Fibroblast of lung (primary cell): ENCODE measurements at regions not wholly inside any gene's neighbourhood (a gene's known extent, or its start where the extent isn't known, plus 50 kb on each side); places are given as distances from the start of the nearest gene placed in this dataset.

Experiments
- DNase-seq, 2 donors: peaks; one replicate each; pipeline versions ENCODE4 v3.0.0 to v3.0.0-alpha.2; 2010; ENCODE audit warnings: low read depth in 2 of 2
- H2AFZ ChIP-seq: 2 replicates; pipeline ENCODE4 v1.5.1; 2012; ENCODE audit warnings: low read length, control low read depth, inconsistent platforms
- H3K27ac ChIP-seq: 2 replicates; pipeline ENCODE4 v1.5.1; 2011; ENCODE audit warnings: low read length, control low read depth; ENCODE audit not compliant: insufficient read depth
- H3K27me3 ChIP-seq: 2 replicates; pipeline ENCODE4 v1.5.1; 2011; ENCODE audit warnings: mild to moderate bottlenecking, low read length; ENCODE audit not compliant: control insufficient read depth, insufficient read depth
- H3K36me3 ChIP-seq: 2 replicates; pipeline ENCODE4 v1.5.1; 2011; ENCODE audit warnings: low read length; ENCODE audit not compliant: control insufficient read depth, insufficient read depth
- H3K4me1 ChIP-seq: 2 replicates; pipeline ENCODE4 v1.5.1; 2011; ENCODE audit warnings: low read length; ENCODE audit not compliant: control insufficient read depth, insufficient read depth; ENCODE audit errors: extremely low read depth
- H3K4me2 ChIP-seq: 2 replicates; pipeline ENCODE4 v1.5.1; 2011; ENCODE audit warnings: low read length, control low read depth; ENCODE audit not compliant: insufficient read depth; ENCODE audit errors: extremely low read depth
- H3K4me3 ChIP-seq, 4 experiments: fragments of 200-600 bp in 1 of 4; sonication (generic) in 1 of 4; replicated peaks in 1 of 4; 2 replicates each; pipeline ENCODE4 v1.5.1; 2011 to 2016; ENCODE audit warnings: low read length in 4 of 4, low read depth in 3 of 4, mild to moderate bottlenecking in 3 of 4, control low read depth in 2 of 4, inconsistent platforms in 1 of 4, mixed read lengths in 1 of 4; ENCODE audit not compliant: insufficient read depth in 1 of 4; ENCODE audit errors: control extremely low read depth in 1 of 4
- H3K79me2 ChIP-seq: 2 replicates; pipeline ENCODE4 v1.5.1; 2012; ENCODE audit warnings: mild to moderate bottlenecking, low read length, inconsistent platforms; ENCODE audit not compliant: control insufficient read depth, insufficient read depth
- H3K9ac ChIP-seq: 2 replicates; pipeline ENCODE4 v1.5.1; 2011; ENCODE audit warnings: mild to moderate bottlenecking, low read length, control low read depth; ENCODE audit not compliant: insufficient read depth
- H3K9me3 ChIP-seq: 2 replicates; pipeline ENCODE4 v1.5.1; 2012; ENCODE audit warnings: low read depth, low read length; ENCODE audit not compliant: control insufficient read depth, insufficient read depth
- H4K20me1 ChIP-seq: 2 replicates; pipeline ENCODE4 v1.5.1; 2011; ENCODE audit warnings: low read length; ENCODE audit not compliant: control insufficient read depth, insufficient read depth; ENCODE audit errors: extremely low read depth
- CTCF ChIP-seq, 2 donors: IDR thresholded peaks in 1 of 2; conservative IDR thresholded peaks in 1 of 2; 1 replicate in 1 of 2; 2 replicates in 1 of 2; pipeline ENCODE4 v1.5.1; 2011 to 2012; ENCODE audit warnings: low read length in 2 of 2, control low read depth in 1 of 2, inconsistent platforms in 1 of 2, low read depth in 1 of 2, mild to moderate bottlenecking in 1 of 2
- EZH2 ChIP-seq: IDR thresholded peaks from 2 replicates; pipeline ENCODE4 v1.5.1; 2012; ENCODE audit warnings: low read length, control low read depth, mild to moderate bottlenecking; ENCODE audit errors: missing control alignments

GRCh38 chr12:127911291-127911690 is 355.7 kb upstream of the TMEM132C start:
- Histone ChIP-seq H3K4me1 (no peaks in the 10 kb centered on the region), H3K27ac (no peak overlapping the region), H3K27me3 (no peaks in the 10 kb centered on the region), H3K4me3 (no peak overlapping the region), H3K9me3 (no peaks in the 10 kb centered on the region), H4K20me1 (no peaks in the 10 kb centered on the region), H2AFZ (no peak overlapping the region), H3K4me2 (no peak overlapping the region), H3K36me3 (no peaks in the 10 kb centered on the region), H3K9ac (no peak overlapping the region), H3K79me2 (no peaks in the 10 kb centered on the region)
- TF ChIP-seq CTCF (conservative IDR thresholded peaks at IDR 0.05 in 1 of 2, IDR thresholded peaks at IDR 0.05 in 1 of 2; ENCODE audit: low read depth in 1 of 2, low read length in 2 of 2), result no peak
- no peak for TF ChIP-seq EZH2
- DNase-seq, result no peak

GRCh38 chr12:127912035-127912665 is 354.8 kb upstream of the TMEM132C start:
- Histone ChIP-seq H3K4me3 (no peak overlapping the region), H3K9me3 (no peaks in the 10 kb centered on the region), H2AFZ (no peak overlapping the region), H3K27me3 (no peaks in the 10 kb centered on the region), H4K20me1 (no peaks in the 10 kb centered on the region), H3K36me3 (no peaks in the 10 kb centered on the region), H3K79me2 (no peaks in the 10 kb centered on the region), H3K27ac (no peak overlapping the region), H3K4me2 (no peak overlapping the region), H3K9ac (no peak overlapping the region), H3K4me1 (no peaks in the 10 kb centered on the region)
- DNase-seq, result no peak
- TF ChIP-seq CTCF (conservative IDR thresholded peaks at IDR 0.05 in 1 of 2, IDR thresholded peaks at IDR 0.05 in 1 of 2; ENCODE audit: low read depth in 1 of 2, low read length in 2 of 2), result no peak
- no peak for TF ChIP-seq EZH2

- no peaks in the 10 kb centered on the region for H4K20me1 ChIP-seq
- H3K4me1 ChIP-seq, result no peaks in the 10 kb centered on the region
- H2AFZ ChIP-seq, result no peak overlapping the region
- H3K36me3 ChIP-seq, result no peaks in the 10 kb centered on the region
- no peak overlapping the region for H3K27ac ChIP-seq
- DNase-seq, result no peak
- H3K27me3 ChIP-seq, result no peaks in the 10 kb centered on the region
- no peak overlapping the region for H3K9ac ChIP-seq
- no peak overlapping the region for H3K4me3 ChIP-seq
- no peak overlapping the region for H3K4me2 ChIP-seq
- H3K79me2 ChIP-seq, result no peaks in the 10 kb centered on the region
- TF ChIP-seq EZH2, result no peak
- TF ChIP-seq CTCF (conservative IDR thresholded peaks at IDR 0.05 in 1 of 2, IDR thresholded peaks at IDR 0.05 in 1 of 2; ENCODE audit: low read depth in 1 of 2, low read length in 2 of 2), result no peak
- H3K9me3 ChIP-seq, result no peaks in the 10 kb centered on the region
Measured at GRCh38 chr12:127923501-127923900, 343.5 kb upstream of the TMEM132C start.
